Body of pancreas (tissue), 4 donors: ENCODE measurements at regions not wholly inside any gene's neighbourhood (a gene's known extent, or its start where the extent isn't known, plus 50 kb on each side); places are given as distances from the start of the nearest gene placed in this dataset.

Source experiments
- ATAC-seq: fragments of 150-250 bp; one replicate; pipeline ENCODE4 v1.9.1; 2016
- DNase-seq, 4 donors: peaks; one replicate each; pipeline ENCODE4 v3.0.0-alpha.2; 2019
- H3K27ac ChIP-seq, 4 donors: fragments of 200-600 bp; sonication (generic); 1 replicate in 3 of 4; 2 replicates in 1 of 4; pipeline versions ENCODE4 v1.5.1 to v1.6.1; 2016 to 2019; ENCODE audit warnings: mild to moderate bottlenecking in 1 of 4, mixed read lengths in 1 of 4, moderate library complexity in 1 of 4
- H3K27me3 ChIP-seq, 2 donors: fragments of 200-600 bp; sonication (generic); one replicate each; pipeline ENCODE4 v1.6.0; 2016; ENCODE audit warnings: mild to moderate bottlenecking in 1 of 2
- H3K36me3 ChIP-seq, 2 donors: fragments of 200-600 bp; sonication (generic); replicated peaks in 1 of 2; 2 replicates each; pipeline ENCODE4 v1.5.1; 2016; ENCODE audit warnings: low read depth in 2 of 2; ENCODE audit not compliant: insufficient read depth in 1 of 2
- H3K4me1 ChIP-seq: fragments of 200-600 bp; sonication (generic); one replicate; pipeline ENCODE4 v1.6.0; 2016
- H3K4me3 ChIP-seq, 2 donors: fragments of 200-600 bp; sonication (generic); 1 replicate in 1 of 2; 2 replicates in 1 of 2; pipeline ENCODE4 v1.5.1; 2016 to 2019
- H3K9me3 ChIP-seq, 3 donors: fragments of 200-600 bp; sonication (generic); 1 replicate in 2 of 3; 2 replicates in 1 of 3; pipeline ENCODE4 v1.5.1; 2016
- CTCF ChIP-seq, 7 experiments: fragments of 450-650 bp in 4 of 7; fragments of 200-600 bp in 3 of 7; sonication (generic) in 3 of 7; IDR thresholded peaks; one replicate each; pipeline ENCODE4 v1.5.1; 2016 to 2019; ENCODE audit warnings: antibody characterized with exemption in 7 of 7
- POLR2A ChIP-seq, 3 donors: fragments of 450-650 bp; IDR thresholded peaks; one replicate each; pipeline ENCODE4 v1.6.1; 2016; ENCODE audit warnings: antibody characterized with exemption in 3 of 3, mild to moderate bottlenecking in 2 of 3
- WGBS, 2 donors: methylation state at CpG; one replicate each; pipeline ENCODE4 v1.1.5; 2017; 5-methylcytosine and 5-hydroxymethylcytosine counted together
- intact Hi-C: fragments of 100-400 bp; cut with DNase I; formaldehyde crosslinking; loops from one replicate; pipeline ENCODE4 v1.15.1; 2023

- intact Hi-C loops: no loop called here
- no peak for TF ChIP-seq POLR2A (IDR thresholded peaks at IDR 0.05)
- TF ChIP-seq CTCF (IDR thresholded peaks at IDR 0.05): no peak
- DNase-seq (no peak), ATAC-seq (no peak)
- WGBS, 2 donors: 7 to 19% methylated on average over 1 of the region's 1 CpG
- H3K4me3 ChIP-seq: no peak overlapping the region
- no peaks in the 10 kb centered on the region for H3K36me3 ChIP-seq
- H3K9me3 ChIP-seq: no peaks in the 10 kb centered on the region
- H3K4me1 ChIP-seq: no peaks in the 10 kb centered on the region
- no peaks in the 10 kb centered on the region for H3K27me3 ChIP-seq
- H3K27ac ChIP-seq: no peak overlapping the region
These were observed 89.0 kb downstream of the NAF1 start for GRCh38 chr4:163077680-163078079.

- H3K4me3 ChIP-seq: no peak overlapping the region
- TF ChIP-seq CTCF (IDR thresholded peaks at IDR 0.05): no peak
- TF ChIP-seq POLR2A (IDR thresholded peaks at IDR 0.05): no peak
- intact Hi-C loops: no loop called here
- ATAC-seq (no peak), DNase-seq (no peak)
- H3K27ac ChIP-seq: no peak overlapping the region
- H3K36me3 ChIP-seq: no peaks in the 10 kb centered on the region
- 47% methylated on average over 4 of the region's 4 CpGs for WGBS, 2 donors
- no peaks in the 10 kb centered on the region for H3K4me1 ChIP-seq
- H3K9me3 ChIP-seq: no peaks in the 10 kb centered on the region
- H3K27me3 ChIP-seq: no peaks in the 10 kb centered on the region
These were observed 94.5 kb downstream of the NAF1 start for GRCh38 chr4:163072222-163072621.

DNA sequence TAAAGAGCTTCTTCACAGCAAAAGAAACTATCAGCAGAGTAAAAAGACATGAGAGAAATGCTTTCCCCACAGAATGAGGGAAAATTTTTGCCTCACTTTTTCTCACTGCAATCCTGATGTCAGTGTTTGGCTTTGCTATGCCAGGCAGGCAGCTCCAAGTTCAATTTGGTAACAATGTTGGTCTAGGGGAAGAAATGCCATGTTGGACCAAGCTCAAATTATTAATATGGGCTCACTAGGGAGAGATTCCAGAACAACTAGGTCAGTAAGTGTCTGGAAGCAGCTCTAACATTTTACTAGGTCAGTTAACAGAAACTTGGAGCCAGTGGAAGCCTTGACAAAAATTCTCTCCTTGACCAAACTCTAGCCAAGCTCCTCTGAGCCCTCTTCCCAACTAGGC, 95.4 kb downstream of the NAF1 start:
- no peaks in the 10 kb centered on the region for H3K36me3 ChIP-seq
- intact Hi-C loops: no loop called here
- H3K4me1 ChIP-seq: no peaks in the 10 kb centered on the region
- no peaks in the 10 kb centered on the region for H3K9me3 ChIP-seq
- no peak for TF ChIP-seq POLR2A (IDR thresholded peaks at IDR 0.05)
- ATAC-seq: no peak
- no peak overlapping the region for H3K4me3 ChIP-seq
- H3K27ac ChIP-seq: no peak overlapping the region
- no peaks in the 10 kb centered on the region for H3K27me3 ChIP-seq
- DNase-seq: no peak

GRCh38 chr4:163070023-163070422, 96.7 kb downstream of the NAF1 start:
- Histone ChIP-seq H3K27ac (no peak overlapping the region), H3K4me3 (no peak overlapping the region), H3K27me3 (no peaks in the 10 kb centered on the region), H3K9me3 (no peaks in the 10 kb centered on the region), H3K4me1 (no peaks in the 10 kb centered on the region), H3K36me3 (no peaks in the 10 kb centered on the region)
- no peak for DNase-seq
- TF ChIP-seq CTCF (IDR thresholded peaks at IDR 0.05) (no peak), POLR2A (IDR thresholded peaks at IDR 0.05) (no peak)
- ATAC-seq: no peak
- intact Hi-C loops: no loop called here
- 41% methylated on average over 2 of the region's 2 CpGs for WGBS, 2 donors

- intact Hi-C loops: no loop called here
- no peak for DNase-seq
- no peak overlapping the region for H3K27ac ChIP-seq
- no peak for ATAC-seq
- no peaks in the 10 kb centered on the region for H3K4me1 ChIP-seq
- no peak overlapping the region for H3K4me3 ChIP-seq
- no peaks in the 10 kb centered on the region for H3K9me3 ChIP-seq
- WGBS, 2 donors: 68 to 81% methylated on average over 3 of the region's 3 CpGs
- no peaks in the 10 kb centered on the region for H3K36me3 ChIP-seq
- H3K27me3 ChIP-seq: no peaks in the 10 kb centered on the region
- TF ChIP-seq POLR2A (IDR thresholded peaks at IDR 0.05): no peak
- TF ChIP-seq CTCF (IDR thresholded peaks at IDR 0.05): no peak
These were observed 102.8 kb downstream of the NAF1 start for GRCh38 chr4:163063891-163064290.
